ENCODE measurements at regions not wholly inside any gene's neighbourhood (a gene's known extent, or its start where the extent isn't known, plus 50 kb on each side); places are given as distances from the start of the nearest gene placed in this dataset.
"Not testable (repeated sequence)": the region's sequence is repeated elsewhere in the genome, so short reads cannot be mapped to it uniquely, and the experiment has no call there.

GRCh38 chr15:87477026-87477425, 779.5 kb downstream of the NTRK3 start:
- TF ChIP-seq, protein P1, sequence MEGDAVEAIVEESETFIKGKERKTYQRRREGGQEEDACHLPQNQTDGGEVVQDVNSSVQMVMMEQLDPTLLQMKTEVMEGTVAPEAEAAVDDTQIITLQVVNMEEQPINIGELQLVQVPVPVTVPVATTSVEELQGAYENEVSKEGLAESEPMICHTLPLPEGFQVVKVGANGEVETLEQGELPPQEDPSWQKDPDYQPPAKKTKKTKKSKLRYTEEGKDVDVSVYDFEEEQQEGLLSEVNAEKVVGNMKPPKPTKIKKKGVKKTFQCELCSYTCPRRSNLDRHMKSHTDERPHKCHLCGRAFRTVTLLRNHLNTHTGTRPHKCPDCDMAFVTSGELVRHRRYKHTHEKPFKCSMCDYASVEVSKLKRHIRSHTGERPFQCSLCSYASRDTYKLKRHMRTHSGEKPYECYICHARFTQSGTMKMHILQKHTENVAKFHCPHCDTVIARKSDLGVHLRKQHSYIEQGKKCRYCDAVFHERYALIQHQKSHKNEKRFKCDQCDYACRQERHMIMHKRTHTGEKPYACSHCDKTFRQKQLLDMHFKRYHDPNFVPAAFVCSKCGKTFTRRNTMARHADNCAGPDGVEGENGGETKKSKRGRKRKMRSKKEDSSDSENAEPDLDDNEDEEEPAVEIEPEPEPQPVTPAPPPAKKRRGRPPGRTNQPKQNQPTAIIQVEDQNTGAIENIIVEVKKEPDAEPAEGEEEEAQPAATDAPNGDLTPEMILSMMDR (IDR thresholded peaks at IDR 0.05): no peak
- Histone ChIP-seq H3K4me1 (peaks cover 0 to 6% of the 10 kb centered on the region in 2 donors), H3K27ac (no peak overlapping the region)

DNA sequence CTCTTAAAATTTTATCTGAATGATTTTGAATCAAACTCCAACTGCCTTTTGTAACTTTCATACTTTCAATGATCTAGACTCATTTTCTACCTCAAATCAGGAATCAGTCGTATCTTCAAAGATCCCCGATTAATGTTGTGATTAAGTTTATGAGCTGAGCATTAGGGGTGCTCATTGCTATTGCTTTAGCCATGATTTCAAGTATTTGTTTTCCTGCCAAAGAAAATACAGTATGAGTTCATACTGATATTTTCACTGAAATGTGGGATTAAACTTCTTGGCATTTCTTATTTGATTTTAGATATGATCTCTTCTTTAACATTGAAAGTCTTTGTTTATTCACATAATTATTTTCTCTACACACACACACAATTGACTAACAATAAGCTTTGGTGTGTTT, 785.6 kb downstream of the NTRK3 start:
- Histone ChIP-seq H3K27me3 (no peaks in the 10 kb centered on the region), H3K27ac (no peak overlapping the region), H3K4me1 (no peaks in the 10 kb centered on the region), H3K9me3 (no peaks in the 10 kb centered on the region), H3K36me3 (no peaks in the 10 kb centered on the region), H3K4me3 (no peak overlapping the region)
- no peak for DNase-seq (ENCODE audit: low spot score in 2 of 2)
- TF ChIP-seq, protein P1 (IDR thresholded peaks at IDR 0.05): no peak
- intact Hi-C loops (cut with DNase I): loop anchor here (10.0 kb wide), 1 partner anchor 784 kb away; the partner anchor contains the start of gene NTRK3

More at GRCh38 chr15:87477026-87477425, 779.5 kb downstream of the NTRK3 start:
- H3K36me3 ChIP-seq: no peaks in the 10 kb centered on the region
- intact Hi-C loops (cut with DNase I): loop anchor here (5.0 to 10.0 kb wide), 2 partner anchors 130 to 778 kb away; partner anchors contain the start of gene NTRK3
- H3K4me3 ChIP-seq: no peak overlapping the region
- H3K27me3 ChIP-seq: no peaks in the 10 kb centered on the region
- H3K9me3 ChIP-seq: no peaks in the 10 kb centered on the region
- no peak for DNase-seq (ENCODE audit: low spot score in 2 of 2)

- H3K27ac ChIP-seq; DNase-seq (ENCODE audit: low spot score in 2 of 2); H3K4me3 ChIP-seq; H3K9me3 ChIP-seq; H3K27me3 ChIP-seq; H3K36me3 ChIP-seq; H3K4me1 ChIP-seq; intact Hi-C loops (cut with DNase I): not testable (repeated sequence)
Measured at GRCh38 chr15:87463956-87464355, 792.6 kb downstream of the NTRK3 start.

DNA sequence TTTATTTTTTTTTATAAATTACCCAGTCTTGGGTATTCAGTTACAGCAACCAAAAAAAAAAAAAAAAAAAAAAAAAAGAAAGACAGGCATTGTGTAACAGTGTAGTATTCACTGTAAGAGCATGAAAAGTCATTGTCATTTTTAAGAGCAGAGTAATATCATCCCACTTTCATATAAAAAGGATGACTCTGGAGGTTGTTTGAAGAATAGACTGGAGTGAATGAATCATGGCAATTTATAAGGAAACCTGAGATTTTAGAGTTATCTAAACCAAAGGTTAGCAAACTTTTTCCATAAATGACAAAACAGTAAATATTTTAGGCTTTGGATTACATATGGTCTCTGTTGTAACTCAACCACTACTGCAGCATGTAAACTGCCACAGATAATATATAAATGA, 794.9 kb downstream of the NTRK3 start:
- TF ChIP-seq, protein P1 (IDR thresholded peaks at IDR 0.05): no peak
- no peaks in the 10 kb centered on the region for H3K9me3 ChIP-seq

DNA sequence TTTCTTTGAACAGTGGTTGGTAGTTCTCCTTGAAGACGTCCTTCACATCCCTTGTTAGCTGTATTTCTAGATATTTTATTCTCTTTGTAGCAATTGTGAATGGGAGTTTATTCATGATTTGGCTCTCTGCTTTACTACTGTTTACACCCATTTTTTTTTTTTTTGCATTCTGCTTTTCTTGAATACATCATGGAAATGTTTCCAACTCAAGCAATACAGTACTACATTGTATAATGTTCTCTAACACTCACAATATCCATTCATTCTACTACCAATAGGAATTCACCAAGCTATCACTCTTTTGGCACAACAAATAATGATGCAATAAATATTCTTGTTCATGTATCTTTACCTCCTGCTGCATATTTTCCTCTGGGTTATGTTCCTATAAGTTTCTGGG, 801.7 kb downstream of the NTRK3 start:
- TF ChIP-seq, protein P1 (IDR thresholded peaks at IDR 0.05): no peak
- no peaks in the 10 kb centered on the region for H3K4me1 ChIP-seq
- H3K4me3 ChIP-seq: no peak overlapping the region
- H3K9me3 ChIP-seq: no peaks in the 10 kb centered on the region
- no peak overlapping the region for H3K27ac ChIP-seq
- no peak for DNase-seq (ENCODE audit: low spot score in 2 of 2)
- H3K36me3 ChIP-seq: no peaks in the 10 kb centered on the region
- H3K27me3 ChIP-seq: no peaks in the 10 kb centered on the region
- intact Hi-C loops (cut with DNase I): no loop called here

More for the DNA sequence above, 794.9 kb downstream of the NTRK3 start:
- no peak for DNase-seq (ENCODE audit: low spot score in 2 of 2)
- no peak overlapping the region for H3K27ac ChIP-seq
- no peaks in the 10 kb centered on the region for H3K36me3 ChIP-seq
- no peaks in the 10 kb centered on the region for H3K4me1 ChIP-seq
- intact Hi-C loops (cut with DNase I): no loop called here
- H3K4me3 ChIP-seq: no peak overlapping the region
- no peaks in the 10 kb centered on the region for H3K27me3 ChIP-seq

GRCh38 chr15:87450314-87450713, 806.2 kb downstream of the NTRK3 start:
- H3K27me3 ChIP-seq: no peaks in the 10 kb centered on the region
- no peak overlapping the region for H3K4me3 ChIP-seq
- no peaks in the 10 kb centered on the region for H3K36me3 ChIP-seq
- TF ChIP-seq, protein P1 (IDR thresholded peaks at IDR 0.05): no peak
- intact Hi-C loops (cut with DNase I): no loop called here
- H3K27ac ChIP-seq: no peak overlapping the region
- DNase-seq (ENCODE audit: low spot score in 2 of 2): no peak
- H3K4me1 ChIP-seq: no peaks in the 10 kb centered on the region
- no peaks in the 10 kb centered on the region for H3K9me3 ChIP-seq

All from ascending aorta (tissue), 2 donors.